HG02943 (cell line): ENCODE measurements at regions not wholly inside any gene's neighbourhood (a gene's known extent, or its start where the extent isn't known, plus 50 kb on each side); places are given as distances from the start of the nearest gene placed in this dataset.

Experiments
- ATAC-seq: cut with Tn5 transposase; IDR thresholded peaks from one replicate; pipeline ENCODE4 v1.9.1; 2021; ENCODE audit warnings: mild to moderate bottlenecking, low read depth, moderate library complexity; ENCODE audit not compliant: unreplicated experiment

DNA sequence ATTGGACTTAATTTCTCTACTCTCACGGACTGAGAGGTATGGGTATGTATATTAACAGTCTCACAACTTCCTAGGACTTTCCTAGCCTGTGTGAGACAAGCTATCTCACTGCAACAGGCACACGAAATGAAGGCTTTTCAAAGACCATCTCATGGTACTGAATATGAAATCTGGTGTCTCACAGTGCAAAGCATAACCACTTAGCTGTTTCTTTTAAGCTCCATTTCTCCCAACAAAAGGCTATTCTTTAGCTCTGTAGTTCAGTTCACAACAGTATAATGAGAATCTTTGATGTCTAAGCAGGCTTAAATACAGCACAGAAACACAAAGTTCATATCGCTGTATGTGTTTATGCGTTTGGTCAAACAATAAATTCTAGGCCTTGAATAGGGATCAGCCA is 116.2 kb upstream of the PCDH18 start:
- no peak for ATAC-seq

DNA sequence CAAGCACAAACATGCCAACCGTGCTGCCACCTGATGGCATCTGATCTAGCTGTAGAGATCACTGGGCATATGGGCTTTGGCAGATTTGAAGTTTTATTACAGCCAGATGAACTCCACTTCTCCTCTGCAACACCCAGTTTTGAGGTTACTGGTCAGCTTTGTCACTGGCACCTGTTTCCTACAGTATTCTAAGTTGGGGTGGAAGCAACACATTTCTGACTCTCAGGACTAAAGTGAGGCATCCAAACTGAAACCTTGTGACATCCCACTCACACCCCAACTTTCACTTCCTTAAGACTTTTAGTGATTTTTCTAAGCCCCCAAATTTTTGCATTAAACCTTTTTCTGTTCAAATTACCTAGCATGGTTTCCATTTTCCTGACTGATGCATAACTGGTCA is 115.1 kb upstream of the PCDH18 start:
- ATAC-seq = peak; percentile 86

DNA sequence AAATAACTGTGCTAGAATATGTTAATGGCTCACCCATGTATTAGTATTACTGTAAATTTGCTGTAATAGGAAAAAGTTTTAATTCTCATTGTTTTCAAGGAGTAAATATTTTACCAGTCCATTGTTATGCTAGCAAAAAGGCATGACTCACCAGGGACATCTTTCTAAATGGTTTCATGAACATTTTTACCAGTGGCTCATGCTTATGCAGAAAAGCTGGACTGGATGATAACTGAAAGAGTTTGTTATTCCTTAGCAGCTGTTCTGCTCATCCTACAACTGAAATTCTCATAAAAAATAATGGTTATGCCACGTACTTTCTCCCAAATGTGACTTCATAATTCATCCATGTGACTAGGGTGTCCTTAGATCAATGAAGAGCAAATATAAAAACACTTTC is 111.9 kb upstream of the PCDH18 start:
- ATAC-seq = no peak

DNA sequence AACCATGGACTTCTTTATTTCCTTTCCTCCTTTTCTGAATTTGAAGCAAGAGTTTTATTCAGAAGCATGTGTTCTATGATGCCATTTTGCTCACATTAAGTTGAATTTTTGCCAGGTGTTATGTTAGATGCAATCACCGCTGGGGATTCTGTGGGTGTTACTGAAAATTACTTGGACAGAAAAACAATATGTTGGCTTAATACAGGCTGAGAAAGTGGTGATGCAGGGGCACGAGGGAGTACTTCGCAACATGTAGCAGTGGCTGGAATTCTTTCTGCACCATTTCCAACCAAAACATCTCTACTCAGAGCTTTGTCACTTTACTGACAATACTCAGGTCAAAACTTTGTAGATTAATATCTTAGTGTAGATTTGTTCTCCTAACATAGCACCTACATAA is 109.2 kb upstream of the PCDH18 start:
- ATAC-seq = no peak

DNA sequence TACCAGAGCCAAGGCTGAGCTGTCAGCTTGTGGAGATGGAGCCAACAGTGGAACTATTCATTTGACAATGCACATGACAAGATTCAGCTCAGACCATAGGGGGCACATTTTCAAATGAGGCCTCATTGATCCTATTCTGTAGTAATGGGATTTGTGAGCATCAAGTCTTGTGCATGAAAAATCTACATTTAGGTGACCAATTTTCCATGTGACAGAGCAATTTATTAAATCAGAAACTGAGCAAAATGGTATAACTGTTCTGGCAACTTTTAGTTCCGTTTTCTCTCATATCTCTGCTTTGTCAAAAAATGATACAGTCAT is 108.5 kb upstream of the PCDH18 start:
- no peak for ATAC-seq

DNA sequence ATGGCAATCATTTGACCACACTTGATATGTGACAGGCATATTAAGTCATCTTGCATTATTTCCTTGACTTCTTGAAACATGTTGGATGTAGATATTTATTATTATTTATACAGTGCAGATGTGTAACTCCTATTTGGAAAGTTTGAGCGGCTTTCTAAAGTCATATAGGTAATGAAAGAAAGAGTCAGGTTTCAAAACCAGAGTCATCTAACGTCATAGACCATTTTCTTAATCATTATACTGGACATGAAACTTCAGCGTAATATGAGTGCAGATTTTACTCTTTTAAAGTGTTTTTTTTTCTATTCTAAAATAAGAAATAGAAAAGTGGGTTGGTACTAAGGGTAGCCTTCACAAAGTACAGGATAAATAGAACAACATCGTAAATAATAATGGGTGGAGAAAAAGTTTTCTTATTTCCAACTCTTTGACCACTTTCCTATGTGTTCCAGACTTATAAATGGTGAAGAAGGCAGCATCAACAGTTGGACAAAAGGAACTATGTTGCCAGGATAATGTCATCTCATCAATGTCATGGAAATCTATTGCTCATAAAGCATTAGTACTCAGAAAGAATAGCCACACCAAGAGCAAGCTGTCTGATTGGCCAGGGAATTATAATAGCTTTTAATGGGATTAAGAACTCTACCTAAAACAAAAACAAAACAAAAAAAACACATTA is 108.0 kb upstream of the PCDH18 start:
- peak; percentile 64 for ATAC-seq

DNA sequence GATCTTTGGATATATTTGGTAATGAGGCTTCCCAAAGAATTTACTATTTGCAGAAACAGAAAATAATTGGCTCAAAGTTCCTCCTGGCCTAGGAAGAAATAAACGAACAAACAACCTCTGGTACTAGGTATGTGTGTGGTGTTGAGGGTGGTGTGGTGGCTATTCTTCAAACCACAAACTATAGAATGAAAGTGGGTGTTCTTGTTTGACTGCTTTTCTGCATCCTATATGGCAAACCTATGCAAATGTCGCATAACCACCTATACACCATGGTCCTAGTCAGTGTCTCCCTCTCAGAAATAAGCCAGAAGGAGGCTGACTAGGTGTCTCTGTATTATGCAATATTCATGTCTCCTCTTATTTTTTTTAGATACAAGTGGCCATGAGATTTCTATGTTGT is 106.6 kb upstream of the PCDH18 start:
- ATAC-seq = no peak

DNA sequence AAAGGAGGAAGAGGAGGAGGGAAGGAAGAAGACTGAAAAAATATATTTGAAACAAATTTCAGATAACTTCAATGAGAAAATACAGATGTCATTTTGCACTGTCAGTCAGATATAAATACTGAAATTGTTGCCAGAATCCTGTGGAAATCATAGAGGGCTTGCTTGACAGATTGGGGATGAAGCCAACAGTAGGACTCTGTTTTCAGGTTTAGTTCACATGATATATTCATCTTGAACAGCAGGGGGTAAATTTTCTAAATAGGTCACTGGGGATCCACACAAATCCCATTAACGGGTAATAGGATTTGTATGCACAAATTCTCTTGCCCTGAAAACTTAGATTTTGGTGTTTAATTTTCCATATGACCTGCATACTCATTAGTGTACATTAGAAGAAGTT is 103.3 kb upstream of the PCDH18 start:
- no peak for ATAC-seq

DNA sequence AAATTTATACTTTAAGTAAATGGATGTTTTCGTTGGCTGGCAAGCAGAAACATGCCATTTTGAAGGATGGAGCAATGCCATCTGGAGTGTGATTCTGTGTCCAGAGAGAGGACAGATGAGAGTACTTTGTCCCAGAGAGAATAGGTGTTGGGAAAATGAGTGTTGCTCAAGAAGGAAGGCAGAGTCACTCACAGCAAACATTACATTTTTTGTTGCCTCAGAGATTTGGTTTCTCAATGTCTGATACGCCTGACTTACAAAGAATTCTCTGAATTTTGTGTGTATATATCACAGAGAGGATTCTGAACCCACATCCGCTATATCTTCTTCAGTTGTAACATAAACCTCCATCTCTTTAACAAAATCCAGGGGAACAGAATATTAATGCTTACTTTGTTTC is 102.8 kb upstream of the PCDH18 start:
- no peak for ATAC-seq

DNA sequence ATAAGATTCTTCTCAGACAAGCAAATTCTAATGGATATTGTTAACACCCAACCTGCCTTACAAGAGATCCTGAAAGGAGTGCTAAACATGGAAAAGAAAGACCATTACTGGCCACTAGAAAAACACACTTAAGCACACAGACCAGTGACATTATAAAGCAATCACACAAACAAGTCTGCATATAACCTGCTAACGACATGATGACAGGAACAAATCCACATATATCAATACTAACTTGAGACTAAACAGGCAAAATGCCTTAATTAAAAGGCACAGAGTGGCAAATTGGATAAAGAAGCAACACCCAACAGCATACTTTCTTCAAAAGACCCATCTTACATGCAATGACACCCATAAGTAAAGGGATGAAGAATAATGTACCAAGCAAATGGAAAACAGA is 100.5 kb upstream of the PCDH18 start:
- ATAC-seq = no peak

DNA sequence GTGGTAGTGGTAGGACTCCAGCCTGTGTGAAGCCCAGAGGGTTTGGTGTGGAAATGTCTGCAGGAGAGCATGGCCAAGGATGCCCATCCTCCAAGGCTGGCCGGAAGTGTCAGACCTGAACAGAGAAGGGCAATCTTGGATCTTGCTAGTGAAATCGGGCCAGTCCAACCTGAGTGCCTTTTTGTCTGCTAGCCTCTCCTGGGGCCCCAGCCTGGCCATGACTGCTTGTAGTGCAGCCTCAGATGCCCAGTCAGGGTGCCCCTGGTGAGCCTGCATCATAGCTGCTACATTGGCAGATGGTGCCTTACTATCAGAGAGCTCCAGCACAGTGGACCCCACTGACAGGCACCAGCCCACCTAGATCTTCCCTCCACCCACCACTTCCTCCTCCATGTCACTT is 99.3 kb upstream of the PCDH18 start:
- no peak for ATAC-seq

DNA sequence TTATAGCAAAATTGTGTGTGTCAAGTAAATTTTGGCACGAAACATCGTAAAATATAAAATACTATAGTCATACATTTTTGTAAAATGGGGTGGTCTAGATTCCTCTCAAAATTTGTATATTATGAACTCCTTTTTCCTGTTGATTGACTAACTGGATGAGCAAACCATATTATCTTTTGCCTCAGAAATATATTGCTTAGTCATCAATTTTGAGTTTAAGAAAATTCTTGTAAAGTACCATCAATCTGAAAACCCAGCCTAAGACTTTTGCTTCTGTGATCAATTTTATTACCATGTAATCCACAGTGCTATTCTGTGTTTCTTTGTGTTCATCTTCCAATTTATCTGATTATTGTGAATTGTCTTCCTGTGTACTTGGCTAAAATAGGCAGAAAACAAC is 98.0 kb upstream of the PCDH18 start:
- no peak for ATAC-seq

DNA sequence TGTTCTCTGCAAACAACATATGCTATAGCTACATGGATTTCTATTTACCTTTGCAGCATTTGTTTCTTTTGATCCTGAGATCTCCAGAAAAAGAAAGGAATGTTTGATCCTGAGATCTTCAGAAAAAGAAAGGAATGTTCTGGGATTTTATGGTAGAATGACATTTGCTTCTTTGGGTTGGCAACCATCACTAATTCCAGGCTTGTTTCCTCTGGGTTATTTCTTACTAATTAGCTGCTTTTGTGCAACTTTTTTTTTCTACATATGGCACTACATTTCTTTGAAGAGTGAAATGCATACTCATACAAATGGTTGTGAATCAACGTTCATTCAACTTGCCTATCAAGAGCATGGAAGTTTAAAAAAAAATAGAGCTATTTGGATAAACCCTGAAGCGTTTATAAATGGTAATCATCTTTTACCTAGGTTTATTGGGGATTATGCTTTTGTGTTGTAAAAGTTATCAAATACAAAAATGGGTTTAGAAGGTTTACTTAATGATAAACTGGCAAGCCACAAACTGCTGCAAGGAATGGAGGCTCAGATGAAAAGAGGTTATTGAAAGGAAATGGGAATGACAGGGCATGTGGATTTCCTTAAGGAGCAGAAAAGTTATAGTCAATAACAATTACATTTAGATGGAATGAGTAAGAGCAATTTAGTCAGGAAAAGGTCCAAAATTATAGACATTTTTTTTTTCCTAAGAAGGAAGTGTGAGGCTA is 95.6 kb upstream of the PCDH18 start:
- ATAC-seq = no peak

DNA sequence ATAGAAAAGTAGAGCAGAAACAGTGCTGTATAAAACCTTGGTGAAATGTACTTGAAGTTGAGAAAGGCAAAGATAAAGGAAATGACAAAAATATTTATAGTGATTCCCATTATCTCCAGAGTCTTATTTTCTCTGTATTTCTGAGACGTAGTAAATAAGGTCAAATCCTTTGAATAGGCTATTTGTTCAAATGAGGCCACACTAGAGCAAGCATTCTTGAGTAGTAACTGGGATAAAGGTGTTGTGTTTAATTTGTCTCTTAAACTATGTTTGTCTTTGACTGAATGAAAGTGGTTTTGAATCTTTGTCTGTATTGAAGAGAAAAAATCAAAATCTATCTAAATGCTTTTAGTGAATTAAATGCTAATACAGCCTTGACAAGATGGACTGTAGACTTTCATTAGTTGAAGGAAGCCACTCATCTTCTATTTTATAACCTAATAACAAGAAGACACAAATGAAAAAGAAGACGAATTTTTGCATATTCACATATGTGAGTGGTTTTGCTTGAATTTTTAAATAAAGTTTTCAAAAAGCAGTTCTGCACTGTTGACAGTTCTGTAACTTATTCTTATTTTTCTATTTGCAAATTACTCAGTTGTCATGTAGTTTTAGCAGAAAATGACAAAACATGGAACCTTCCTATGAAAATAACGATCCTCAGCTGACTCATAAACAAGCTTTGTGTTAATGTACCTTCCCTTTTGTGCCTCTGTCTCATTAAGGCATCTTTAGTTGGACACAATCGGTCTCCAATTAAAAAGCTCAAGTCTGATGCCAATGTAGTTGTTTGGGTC is 94.8 kb upstream of the PCDH18 start:
- ATAC-seq = no peak

DNA sequence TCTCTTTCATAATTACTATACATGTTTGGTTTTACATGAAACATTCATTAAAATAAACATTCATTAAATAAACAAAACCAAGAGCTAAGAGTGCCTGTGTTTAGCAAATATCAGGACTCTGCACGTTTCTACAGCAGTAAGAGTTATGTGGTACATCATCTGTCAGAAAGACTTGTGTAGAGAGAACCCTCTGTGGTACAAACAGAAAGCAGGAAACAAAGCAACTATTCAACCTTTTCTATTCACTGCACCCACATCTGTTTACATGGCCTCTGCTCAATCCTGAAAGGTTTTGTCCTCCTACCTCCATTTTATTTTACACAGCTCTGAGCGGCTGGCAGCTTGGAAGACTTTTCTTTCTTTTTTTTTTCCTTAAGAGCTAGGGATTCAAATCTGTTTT is 90.7 kb upstream of the PCDH18 start:
- no peak for ATAC-seq

DNA sequence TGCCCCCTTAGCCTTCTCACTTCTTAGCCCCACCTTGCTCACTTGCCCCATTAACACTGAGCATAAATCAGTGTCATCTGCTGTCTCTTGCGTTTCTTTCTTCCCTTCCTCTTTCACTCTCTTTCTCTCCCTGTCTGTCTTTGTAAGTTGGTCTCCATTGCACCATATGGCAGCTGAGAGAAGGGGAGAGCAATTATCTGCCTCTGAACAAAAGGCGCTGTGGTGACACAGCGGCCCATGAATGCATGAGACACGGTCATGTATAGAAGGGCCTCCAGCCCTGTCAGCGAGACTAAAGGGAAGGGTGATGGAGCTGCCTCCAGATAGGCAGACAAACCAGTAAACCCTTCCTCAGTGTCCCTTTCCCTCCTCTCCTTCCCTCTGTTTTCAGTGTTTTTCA is 88.8 kb upstream of the PCDH18 start:
- no peak for ATAC-seq

DNA sequence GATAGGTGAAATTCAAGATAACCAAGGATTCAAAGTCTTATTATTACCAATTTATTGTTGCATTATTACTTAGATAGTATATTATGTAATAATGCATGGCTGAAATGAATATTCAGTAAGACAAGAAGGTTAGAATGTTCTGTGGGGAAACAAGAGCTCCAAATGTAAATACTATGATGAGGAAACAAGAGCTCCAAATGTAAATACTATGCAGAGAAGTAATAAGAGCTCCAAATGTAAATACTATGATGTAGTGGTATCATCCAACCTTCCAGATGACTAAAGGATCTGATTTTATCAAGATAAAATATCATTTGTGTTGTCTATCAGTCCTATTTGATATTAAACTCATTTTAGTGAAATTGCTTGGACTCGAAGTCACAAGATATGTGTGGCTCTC is 82.2 kb upstream of the PCDH18 start:
- no peak for ATAC-seq

DNA sequence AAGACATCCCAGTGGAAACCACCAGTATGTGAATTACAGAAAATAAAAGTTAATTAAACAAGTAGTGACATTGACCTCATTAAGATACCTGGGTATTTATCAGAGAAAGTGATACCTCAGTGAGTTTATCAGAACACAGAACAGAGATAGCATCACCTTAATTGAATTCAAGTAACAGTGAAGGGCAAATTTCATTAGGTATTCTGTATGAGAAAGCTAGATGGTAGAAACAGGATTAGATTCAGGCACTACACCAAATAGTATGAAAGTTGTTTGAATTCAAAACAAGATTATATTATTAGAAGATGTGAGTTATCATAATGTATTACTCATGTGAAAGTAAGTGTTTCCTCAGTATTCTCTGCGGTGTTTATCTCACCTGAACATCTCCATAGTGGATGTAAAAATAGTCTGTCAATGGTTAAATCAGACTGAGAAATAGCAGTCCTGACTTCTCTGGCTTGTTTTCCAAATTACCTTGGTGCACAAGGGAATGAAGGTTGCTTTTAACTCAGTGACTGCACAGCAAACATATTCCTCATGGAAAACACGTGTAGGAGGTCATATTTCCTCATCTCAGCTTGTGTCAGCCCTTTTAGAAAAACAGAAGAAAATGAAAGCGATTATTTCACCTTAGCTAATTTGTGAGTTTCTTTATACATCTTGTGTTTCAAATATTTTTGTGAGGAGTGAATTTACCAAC is 79.9 kb upstream of the PCDH18 start:
- ATAC-seq = no peak

DNA sequence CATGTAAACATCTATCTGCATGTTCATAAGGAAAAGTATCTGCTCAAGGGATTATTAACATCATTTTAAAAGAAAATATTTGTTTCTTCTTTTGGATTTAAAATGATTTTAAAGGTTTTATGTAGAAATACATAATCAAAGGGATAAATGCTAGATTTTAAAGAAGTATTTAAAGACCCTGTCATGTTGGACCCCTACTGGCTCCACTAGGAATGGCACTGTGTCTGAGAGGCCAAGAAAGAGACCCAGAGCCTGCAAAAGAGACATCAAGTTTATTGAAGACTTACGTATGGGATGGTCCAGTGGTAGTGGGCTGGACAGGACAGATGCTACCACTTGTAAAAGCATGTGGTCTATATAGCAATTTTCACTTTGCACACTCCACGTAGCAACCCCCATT is 78.7 kb upstream of the PCDH18 start:
- no peak for ATAC-seq

DNA sequence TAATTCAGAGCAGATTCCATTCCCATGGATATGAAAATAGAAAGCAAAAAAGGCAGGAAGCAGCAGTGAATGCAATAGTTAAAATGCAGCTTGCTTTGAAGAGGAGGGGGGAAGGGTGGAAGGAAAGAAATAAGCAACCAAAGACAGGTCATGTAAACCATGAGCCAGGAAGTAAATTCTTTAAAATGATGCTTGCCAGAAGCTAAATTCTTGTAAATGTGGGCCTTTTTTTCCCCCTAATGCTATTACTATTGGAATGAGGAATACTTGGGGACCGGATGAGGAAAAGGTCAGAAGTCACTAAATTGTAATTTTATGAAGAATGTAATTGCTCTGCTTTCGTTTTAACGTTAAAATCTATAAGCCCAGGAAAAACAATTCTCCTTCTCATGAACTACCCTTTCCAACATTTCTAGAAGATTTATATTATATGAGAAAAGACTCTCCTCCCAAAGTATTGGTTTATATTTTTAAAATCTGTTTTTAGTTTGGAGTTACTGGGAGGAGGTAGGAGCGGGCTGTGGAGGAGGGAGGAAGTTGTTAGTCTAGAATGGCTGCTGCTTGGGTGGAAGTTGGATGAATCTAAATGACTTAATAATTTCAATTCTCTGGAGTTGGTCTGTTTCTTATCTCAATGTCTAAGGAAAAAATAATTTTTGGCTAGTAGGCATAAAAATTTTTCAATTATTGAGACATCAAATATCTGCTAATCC is 77.6 kb upstream of the PCDH18 start:
- ATAC-seq = no peak

DNA sequence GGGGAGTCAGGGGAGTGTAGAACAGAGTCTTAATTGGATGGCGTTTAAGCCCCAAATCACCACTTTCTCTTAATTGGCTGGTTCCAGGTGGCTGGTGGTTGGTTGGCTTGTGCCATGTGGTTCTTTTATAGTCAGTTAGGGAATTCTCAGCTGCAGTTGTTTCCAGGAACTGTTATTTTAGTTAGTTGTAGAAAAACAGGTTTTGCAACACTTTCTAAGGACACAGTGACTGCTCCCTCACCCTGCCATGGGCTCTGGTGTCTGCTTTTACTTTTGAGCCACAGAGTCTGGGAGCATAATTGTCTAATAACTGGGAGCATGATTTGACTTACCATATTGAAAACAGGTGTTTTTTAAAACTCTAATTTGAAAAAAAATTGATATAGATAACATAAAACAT is 75.8 kb upstream of the PCDH18 start:
- no peak for ATAC-seq
